ENCODE measurements at regions not wholly inside any gene's neighbourhood (a gene's known extent, or its start where the extent isn't known, plus 50 kb on each side); places are given as distances from the start of the nearest gene placed in this dataset.
"Not testable (repeated sequence)": the region's sequence is repeated elsewhere in the genome, so short reads cannot be mapped to it uniquely, and the experiment has no call there.

- Histone ChIP-seq H3K27me3 (ENCODE audit: control insufficient read depth in 2 of 2, insufficient read depth in 2 of 2, low read length in 2 of 2) (no peaks in the 10 kb centered on the region), H3K9me3 (ENCODE audit: control insufficient read depth in 2 of 2, low read length in 2 of 2) (no peaks in the 10 kb centered on the region), H3K36me3 (ENCODE audit: control insufficient read depth in 2 of 2, insufficient read depth in 2 of 2, low read length in 2 of 2) (no peaks in the 10 kb centered on the region), H3K4me3 (ENCODE audit: low read length in 2 of 2) (no peak overlapping the region), H3K27ac (ENCODE audit: low read depth in 2 of 2, low read length in 2 of 2) (no peak overlapping the region), H3K9ac (ENCODE audit: low read depth in 1 of 2, low read length in 2 of 2) (no peak overlapping the region), H3K4me1 (ENCODE audit: control insufficient read depth in 2 of 2, insufficient read depth in 2 of 2, low read length in 2 of 2) (peaks cover 0 to 4% of the 10 kb centered on the region in 2 donors)
These were observed 75.0 kb upstream of the GTF3A start for GRCh38 chr13:27349458-27349857.

- not testable (repeated sequence) for H3K4me1 ChIP-seq (ENCODE audit: control insufficient read depth in 2 of 2, insufficient read depth in 2 of 2, low read length in 2 of 2); H3K4me3 ChIP-seq (ENCODE audit: low read length in 2 of 2); H3K27me3 ChIP-seq (ENCODE audit: control insufficient read depth in 2 of 2, insufficient read depth in 2 of 2, low read length in 2 of 2); H3K9ac ChIP-seq (ENCODE audit: low read depth in 1 of 2, low read length in 2 of 2); H3K9me3 ChIP-seq (ENCODE audit: control insufficient read depth in 2 of 2, low read length in 2 of 2); H3K36me3 ChIP-seq (ENCODE audit: control insufficient read depth in 2 of 2, insufficient read depth in 2 of 2, low read length in 2 of 2); H3K27ac ChIP-seq (ENCODE audit: low read depth in 2 of 2, low read length in 2 of 2)
These were observed 73.6 kb upstream of the GTF3A start for GRCh38 chr13:27350825-27351224.

GRCh38 chr13:27352698-27353097 lies 71.7 kb upstream of the GTF3A start:
- Histone ChIP-seq H3K27ac (ENCODE audit: low read depth in 2 of 2, low read length in 2 of 2) (peak overlapping the region in 1 of 2 donors; percentile 66), H3K27me3 (ENCODE audit: control insufficient read depth in 2 of 2, insufficient read depth in 2 of 2, low read length in 2 of 2) (no peaks in the 10 kb centered on the region), H3K9ac (ENCODE audit: low read depth in 1 of 2, low read length in 2 of 2) (peak overlapping the region in 1 of 2 donors; percentile 47), H3K9me3 (ENCODE audit: control insufficient read depth in 2 of 2, low read length in 2 of 2) (no peaks in the 10 kb centered on the region), H3K4me1 (ENCODE audit: control insufficient read depth in 2 of 2, insufficient read depth in 2 of 2, low read length in 2 of 2) (peaks cover 0 to 4% of the 10 kb centered on the region in 2 donors), H3K36me3 (ENCODE audit: control insufficient read depth in 2 of 2, insufficient read depth in 2 of 2, low read length in 2 of 2) (no peaks in the 10 kb centered on the region), H3K4me3 (ENCODE audit: low read length in 2 of 2) (peak overlapping the region in 1 of 2 donors; percentile 55)

- H3K36me3 ChIP-seq (ENCODE audit: control insufficient read depth in 2 of 2, insufficient read depth in 2 of 2, low read length in 2 of 2) = no peaks in the 10 kb centered on the region
- H3K27ac ChIP-seq (ENCODE audit: low read depth in 2 of 2, low read length in 2 of 2) = peak overlapping the region; percentile 5 to 66
- no peaks in the 10 kb centered on the region for H3K9me3 ChIP-seq (ENCODE audit: control insufficient read depth in 2 of 2, low read length in 2 of 2)
- H3K27me3 ChIP-seq (ENCODE audit: control insufficient read depth in 2 of 2, insufficient read depth in 2 of 2, low read length in 2 of 2) = no peaks in the 10 kb centered on the region
- H3K4me1 ChIP-seq (ENCODE audit: control insufficient read depth in 2 of 2, insufficient read depth in 2 of 2, low read length in 2 of 2) = peaks cover 0 to 4% of the 10 kb centered on the region in 2 donors
- peak overlapping the region; percentile 55 to 65 for H3K4me3 ChIP-seq (ENCODE audit: low read length in 2 of 2)
- peak overlapping the region; percentile 47 to 54 for H3K9ac ChIP-seq (ENCODE audit: low read depth in 1 of 2, low read length in 2 of 2)
These were observed 71.2 kb upstream of the GTF3A start for GRCh38 chr13:27353166-27353583.

- H3K27ac ChIP-seq (ENCODE audit: low read depth in 2 of 2, low read length in 2 of 2) = peak overlapping the region in 1 of 2 donors; percentile 5
- H3K4me3 ChIP-seq (ENCODE audit: low read length in 2 of 2) = peak overlapping the region; percentile 55 to 65
- H3K4me1 ChIP-seq (ENCODE audit: control insufficient read depth in 2 of 2, insufficient read depth in 2 of 2, low read length in 2 of 2) = peaks cover 0 to 4% of the 10 kb centered on the region in 2 donors
- peak overlapping the region in 1 of 2 donors; percentile 47 for H3K9ac ChIP-seq (ENCODE audit: low read depth in 1 of 2, low read length in 2 of 2)
- no peaks in the 10 kb centered on the region for H3K36me3 ChIP-seq (ENCODE audit: control insufficient read depth in 2 of 2, insufficient read depth in 2 of 2, low read length in 2 of 2)
- H3K27me3 ChIP-seq (ENCODE audit: control insufficient read depth in 2 of 2, insufficient read depth in 2 of 2, low read length in 2 of 2) = no peaks in the 10 kb centered on the region
- H3K9me3 ChIP-seq (ENCODE audit: control insufficient read depth in 2 of 2, low read length in 2 of 2) = no peaks in the 10 kb centered on the region
These were observed 70.7 kb upstream of the GTF3A start for GRCh38 chr13:27353708-27354107.

GRCh38 chr13:27354379-27354778 lies 70.0 kb upstream of the GTF3A start:
- H3K9ac ChIP-seq (ENCODE audit: low read depth in 1 of 2, low read length in 2 of 2) = no peak overlapping the region
- no peak overlapping the region for H3K4me3 ChIP-seq (ENCODE audit: low read length in 2 of 2)
- no peaks in the 10 kb centered on the region for H3K9me3 ChIP-seq (ENCODE audit: control insufficient read depth in 2 of 2, low read length in 2 of 2)
- peaks cover 0 to 6% of the 10 kb centered on the region in 2 donors for H3K4me1 ChIP-seq (ENCODE audit: control insufficient read depth in 2 of 2, insufficient read depth in 2 of 2, low read length in 2 of 2)
- H3K27me3 ChIP-seq (ENCODE audit: control insufficient read depth in 2 of 2, insufficient read depth in 2 of 2, low read length in 2 of 2) = no peaks in the 10 kb centered on the region
- H3K27ac ChIP-seq (ENCODE audit: low read depth in 2 of 2, low read length in 2 of 2) = no peak overlapping the region
- H3K36me3 ChIP-seq (ENCODE audit: control insufficient read depth in 2 of 2, insufficient read depth in 2 of 2, low read length in 2 of 2) = no peaks in the 10 kb centered on the region

- H3K4me3 ChIP-seq (ENCODE audit: low read length in 2 of 2) = no peak overlapping the region
- H3K4me1 ChIP-seq (ENCODE audit: control insufficient read depth in 2 of 2, insufficient read depth in 2 of 2, low read length in 2 of 2) = peaks cover 0 to 6% of the 10 kb centered on the region in 2 donors
- no peaks in the 10 kb centered on the region for H3K27me3 ChIP-seq (ENCODE audit: control insufficient read depth in 2 of 2, insufficient read depth in 2 of 2, low read length in 2 of 2)
- no peaks in the 10 kb centered on the region for H3K36me3 ChIP-seq (ENCODE audit: control insufficient read depth in 2 of 2, insufficient read depth in 2 of 2, low read length in 2 of 2)
- H3K9me3 ChIP-seq (ENCODE audit: control insufficient read depth in 2 of 2, low read length in 2 of 2) = no peaks in the 10 kb centered on the region
- no peak overlapping the region for H3K27ac ChIP-seq (ENCODE audit: low read depth in 2 of 2, low read length in 2 of 2)
- no peak overlapping the region for H3K9ac ChIP-seq (ENCODE audit: low read depth in 1 of 2, low read length in 2 of 2)
These were observed 68.5 kb upstream of the GTF3A start for GRCh38 chr13:27355894-27356293.

- no peak overlapping the region for H3K27ac ChIP-seq (ENCODE audit: low read depth in 2 of 2, low read length in 2 of 2)
- H3K4me3 ChIP-seq (ENCODE audit: low read length in 2 of 2) = no peak overlapping the region
- no peak overlapping the region for H3K9ac ChIP-seq (ENCODE audit: low read depth in 1 of 2, low read length in 2 of 2)
- H3K36me3 ChIP-seq (ENCODE audit: control insufficient read depth in 2 of 2, insufficient read depth in 2 of 2, low read length in 2 of 2) = no peaks in the 10 kb centered on the region
- H3K4me1 ChIP-seq (ENCODE audit: control insufficient read depth in 2 of 2, insufficient read depth in 2 of 2, low read length in 2 of 2) = peaks cover 6 to 16% of the 10 kb centered on the region in 2 donors
- no peaks in the 10 kb centered on the region for H3K9me3 ChIP-seq (ENCODE audit: control insufficient read depth in 2 of 2, low read length in 2 of 2)
- peaks cover 0 to 1% of the 10 kb centered on the region in 2 donors for H3K27me3 ChIP-seq (ENCODE audit: control insufficient read depth in 2 of 2, insufficient read depth in 2 of 2, low read length in 2 of 2)
These were observed 66.0 kb upstream of the GTF3A start for GRCh38 chr13:27358420-27358819.

- Histone ChIP-seq H3K27ac (ENCODE audit: low read depth in 2 of 2, low read length in 2 of 2) (no peak overlapping the region), H3K9me3 (ENCODE audit: control insufficient read depth in 2 of 2, low read length in 2 of 2) (no peaks in the 10 kb centered on the region), H3K4me1 (ENCODE audit: control insufficient read depth in 2 of 2, insufficient read depth in 2 of 2, low read length in 2 of 2) (peaks cover 6 to 14% of the 10 kb centered on the region in 2 donors), H3K36me3 (ENCODE audit: control insufficient read depth in 2 of 2, insufficient read depth in 2 of 2, low read length in 2 of 2) (no peaks in the 10 kb centered on the region), H3K9ac (ENCODE audit: low read depth in 1 of 2, low read length in 2 of 2) (no peak overlapping the region), H3K4me3 (ENCODE audit: low read length in 2 of 2) (no peak overlapping the region), H3K27me3 (ENCODE audit: control insufficient read depth in 2 of 2, insufficient read depth in 2 of 2, low read length in 2 of 2) (peaks cover 0 to 1% of the 10 kb centered on the region in 2 donors)
These were observed 65.1 kb upstream of the GTF3A start for GRCh38 chr13:27359199-27359821.

GRCh38 chr13:27360562-27360961 lies 63.9 kb upstream of the GTF3A start:
- Histone ChIP-seq H3K4me3 (ENCODE audit: low read length in 2 of 2) (no peak overlapping the region), H3K4me1 (ENCODE audit: control insufficient read depth in 2 of 2, insufficient read depth in 2 of 2, low read length in 2 of 2) (peaks cover 6 to 14% of the 10 kb centered on the region in 2 donors), H3K27me3 (ENCODE audit: control insufficient read depth in 2 of 2, insufficient read depth in 2 of 2, low read length in 2 of 2) (peaks cover 0 to 1% of the 10 kb centered on the region in 2 donors), H3K36me3 (ENCODE audit: control insufficient read depth in 2 of 2, insufficient read depth in 2 of 2, low read length in 2 of 2) (no peaks in the 10 kb centered on the region), H3K27ac (ENCODE audit: low read depth in 2 of 2, low read length in 2 of 2) (no peak overlapping the region), H3K9me3 (ENCODE audit: control insufficient read depth in 2 of 2, low read length in 2 of 2) (no peaks in the 10 kb centered on the region), H3K9ac (ENCODE audit: low read depth in 1 of 2, low read length in 2 of 2) (no peak overlapping the region)
